GM21528 (cell line): ENCODE measurements at regions not wholly inside any gene's neighbourhood (a gene's known extent, or its start where the extent isn't known, plus 50 kb on each side); places are given as distances from the start of the nearest gene placed in this dataset.

Experiments used
- ATAC-seq: cut with Tn5 transposase; IDR thresholded peaks from one replicate; pipeline ENCODE4 v1.9.1; 2021; ENCODE audit warnings: mild to moderate bottlenecking, moderate library complexity; ENCODE audit not compliant: unreplicated experiment, low FRiP score

DNA sequence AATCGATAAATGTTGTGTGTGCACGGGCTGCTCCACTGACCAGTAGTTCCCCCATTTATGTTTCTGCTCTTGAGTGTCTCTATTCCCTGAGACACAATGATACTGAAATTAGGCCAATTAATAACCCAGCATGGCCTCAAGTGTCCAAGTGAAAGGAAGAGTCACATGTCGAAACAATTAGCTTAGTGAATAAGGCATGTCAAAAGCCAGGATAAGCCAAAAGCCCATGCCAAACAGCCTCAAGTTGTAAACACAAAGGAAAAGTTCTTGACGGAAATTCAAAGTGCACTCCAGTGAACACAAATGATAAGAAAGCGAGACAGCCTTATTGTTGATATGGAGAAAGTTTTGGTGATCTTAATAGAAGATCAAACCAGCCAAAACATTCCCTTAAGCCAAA lies 167.1 kb upstream of the C1QTNF7 start:
- ATAC-seq = no peak

GRCh38 chr4:15262396-15262795 lies 165.4 kb upstream of the C1QTNF7 start:
- ATAC-seq = no peak

DNA sequence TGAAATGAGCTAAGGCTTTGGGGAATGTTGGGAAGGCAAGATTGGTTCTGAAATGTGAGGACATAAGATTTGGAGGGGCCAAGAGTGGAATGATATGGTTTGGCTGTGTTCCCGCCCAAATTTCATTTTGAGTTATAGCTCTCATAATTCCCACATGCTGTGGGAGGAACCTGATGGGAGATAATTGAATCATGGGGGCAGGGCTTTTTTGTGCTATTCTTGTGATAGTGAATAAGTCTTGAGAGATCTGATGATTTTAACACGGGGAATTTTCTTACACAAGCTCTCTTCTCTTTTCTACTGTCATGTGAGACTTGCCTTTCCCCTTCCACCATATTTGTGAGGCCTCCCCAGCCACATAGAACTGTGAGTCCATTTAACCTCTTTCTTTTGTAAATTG lies 157.6 kb upstream of the C1QTNF7 start:
- no peak for ATAC-seq

DNA sequence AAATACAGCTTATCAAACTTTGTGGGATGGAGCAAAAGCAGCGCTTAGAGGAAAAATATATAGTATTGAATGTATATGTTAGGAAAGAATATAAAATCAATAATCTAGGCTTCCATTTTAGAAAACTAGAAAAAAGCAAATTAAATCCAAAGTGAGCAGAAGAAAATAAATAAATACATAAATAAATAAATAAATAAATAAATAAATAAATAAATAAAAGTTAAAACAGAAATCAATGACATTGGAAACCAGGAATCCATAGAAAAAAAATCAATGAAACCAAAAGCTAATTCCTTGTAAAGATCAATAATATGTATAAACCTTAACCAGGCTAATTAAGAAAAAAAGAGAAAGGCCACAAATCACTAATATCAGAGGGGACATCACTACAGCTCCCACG lies 141.8 kb upstream of the C1QTNF7 start:
- ATAC-seq = no peak

- no peak for ATAC-seq
Observed at GRCh38 chr4:15291122-15291521, 136.7 kb upstream of the C1QTNF7 start.

DNA sequence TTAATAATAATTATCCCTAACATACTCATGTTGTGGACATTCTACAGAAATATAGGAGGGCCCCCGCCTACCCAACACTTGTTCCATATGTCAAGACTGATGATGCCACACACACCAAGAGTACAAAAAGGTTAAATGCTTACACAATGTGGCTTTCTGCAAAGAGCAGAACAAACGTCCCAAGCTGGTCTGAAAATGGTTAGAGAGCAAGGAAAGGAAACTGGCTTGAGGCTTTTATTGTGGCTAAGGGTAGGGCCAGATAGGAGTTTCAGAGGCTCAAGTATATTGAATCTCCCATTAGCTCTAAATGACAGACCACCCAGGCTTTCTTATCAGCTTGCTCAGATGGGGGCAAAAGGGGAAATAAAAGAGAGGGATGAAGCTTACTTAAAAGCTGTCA lies 134.1 kb upstream of the C1QTNF7 start:
- ATAC-seq = no peak

GRCh38 chr4:15294202-15294601 lies 133.6 kb upstream of the C1QTNF7 start:
- no peak for ATAC-seq

GRCh38 chr4:15294832-15295231 lies 133.0 kb upstream of the C1QTNF7 start:
- no peak for ATAC-seq

DNA sequence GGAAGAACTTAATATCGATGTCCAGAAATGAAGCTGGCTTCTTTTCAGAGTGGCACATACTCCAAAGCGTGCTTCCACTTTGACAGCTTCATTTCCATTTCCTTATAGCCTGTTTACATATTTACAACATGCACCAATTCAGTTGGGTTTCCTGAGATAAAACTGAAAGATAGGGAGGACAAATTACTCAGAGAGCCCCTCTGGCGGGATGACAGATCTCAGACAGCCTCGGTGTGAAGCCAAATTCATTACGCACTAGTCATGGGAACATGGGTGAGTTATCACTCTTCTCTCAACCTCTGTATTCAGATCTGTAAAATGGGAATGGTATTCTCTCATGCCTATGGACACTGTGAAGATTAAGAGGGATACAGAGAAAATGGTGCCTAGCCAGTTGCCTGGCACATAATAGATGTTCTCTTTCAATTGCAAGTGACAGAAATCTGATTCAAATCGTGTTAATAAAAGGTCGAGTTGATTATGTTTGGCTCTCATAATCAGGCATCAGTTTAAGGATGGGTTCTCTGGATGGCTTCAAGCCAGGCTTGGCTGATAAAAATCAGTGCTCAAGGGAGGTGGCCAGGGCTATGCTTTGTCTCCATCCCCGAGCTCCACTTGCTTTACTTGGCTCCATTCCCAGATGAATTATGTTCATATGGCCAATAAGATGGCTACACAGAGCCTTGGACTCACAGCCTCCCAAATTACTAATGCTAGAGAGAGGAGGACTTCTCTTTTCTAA lies 132.2 kb upstream of the C1QTNF7 start:
- ATAC-seq = no peak

DNA sequence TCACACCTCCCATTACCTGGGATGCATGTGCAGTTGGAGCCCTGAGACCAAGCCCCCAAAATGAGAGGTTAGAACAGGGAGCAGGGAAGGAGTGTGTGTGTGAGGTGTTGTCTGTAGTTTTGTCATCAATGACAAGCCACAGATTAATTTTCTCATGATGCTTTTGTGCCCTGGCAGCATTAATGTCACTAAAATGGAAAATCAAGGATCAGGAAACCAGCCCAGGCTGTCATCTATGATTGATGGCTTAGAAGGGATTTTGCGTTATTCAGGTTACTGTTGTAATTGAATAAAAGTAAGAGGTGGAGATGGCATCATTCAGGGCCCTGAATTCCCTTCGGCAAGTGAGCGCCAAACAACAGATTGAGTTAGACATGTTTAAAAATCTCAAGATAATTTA lies 130.5 kb upstream of the C1QTNF7 start:
- no peak for ATAC-seq

- no peak for ATAC-seq
Observed at GRCh38 chr4:15299627-15300026, 128.2 kb upstream of the C1QTNF7 start.

GRCh38 chr4:15303052-15303641 lies 124.7 kb upstream of the C1QTNF7 start:
- ATAC-seq = no peak

- no peak for ATAC-seq
Observed at GRCh38 chr4:15314974-15315373, 112.9 kb upstream of the C1QTNF7 start.

GRCh38 chr4:15317246-15317645 lies 110.6 kb upstream of the C1QTNF7 start:
- no peak for ATAC-seq

GRCh38 chr4:15318621-15319348 lies 109.0 kb upstream of the C1QTNF7 start:
- no peak for ATAC-seq

DNA sequence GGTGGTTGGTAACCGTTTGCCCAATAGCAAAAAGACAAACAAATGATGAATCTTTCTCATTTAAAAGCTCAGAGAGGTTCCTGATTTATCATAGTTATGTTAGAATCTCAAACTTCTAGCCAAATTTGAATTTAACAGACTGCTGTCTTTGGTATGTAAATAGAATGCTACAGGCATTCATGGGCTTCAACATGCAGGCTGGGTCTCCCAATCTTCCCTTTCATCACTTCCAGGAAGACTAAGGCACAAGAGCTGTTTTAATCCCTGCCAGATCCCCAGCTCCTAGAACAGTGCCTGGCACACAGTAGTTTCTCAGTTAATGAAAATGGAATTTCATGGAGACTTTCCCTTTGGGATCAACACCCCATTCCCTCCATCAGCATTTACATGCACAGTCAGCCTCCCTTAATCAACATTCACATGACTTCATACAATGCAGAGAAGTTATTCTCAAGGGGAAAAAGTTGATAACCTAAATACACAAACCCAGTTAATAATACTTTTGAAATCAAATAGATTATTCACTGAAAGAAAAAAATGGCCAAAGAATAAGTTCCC lies 107.6 kb upstream of the C1QTNF7 start:
- no peak for ATAC-seq

- ATAC-seq = no peak
Observed at GRCh38 chr4:15322006-15322405, 105.8 kb upstream of the C1QTNF7 start.

DNA sequence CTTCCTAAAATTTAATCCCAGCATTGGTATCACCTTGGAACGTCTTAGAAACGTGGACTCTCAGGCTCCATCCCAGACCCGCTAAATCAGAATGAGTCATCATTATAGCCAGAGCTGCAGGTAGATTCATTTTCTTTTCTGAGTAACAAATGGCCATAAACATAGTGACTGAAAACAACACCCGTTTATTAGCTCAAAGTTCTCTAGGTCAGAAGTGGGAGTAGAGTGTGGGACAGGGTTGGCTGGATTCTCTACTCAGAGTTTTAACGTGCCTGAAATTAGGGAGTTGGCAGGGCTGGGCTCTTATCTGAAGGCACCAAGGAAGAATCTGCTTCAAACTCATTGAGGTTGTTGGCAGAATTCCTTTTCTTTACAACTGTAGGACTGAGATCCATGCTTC lies 101.8 kb upstream of the C1QTNF7 start:
- ATAC-seq = no peak

GRCh38 chr4:15327311-15328298 lies 100.2 kb upstream of the C1QTNF7 start:
- no peak for ATAC-seq

- no peak for ATAC-seq
Observed at GRCh38 chr4:15331930-15332329, 95.9 kb upstream of the C1QTNF7 start.
